ENCODE measurements at regions not wholly inside any gene's neighbourhood (a gene's known extent, or its start where the extent isn't known, plus 50 kb on each side); places are given as distances from the start of the nearest gene placed in this dataset.
"Not testable (repeated sequence)": the region's sequence is repeated elsewhere in the genome, so short reads cannot be mapped to it uniquely, and the experiment has no call there.

DNA sequence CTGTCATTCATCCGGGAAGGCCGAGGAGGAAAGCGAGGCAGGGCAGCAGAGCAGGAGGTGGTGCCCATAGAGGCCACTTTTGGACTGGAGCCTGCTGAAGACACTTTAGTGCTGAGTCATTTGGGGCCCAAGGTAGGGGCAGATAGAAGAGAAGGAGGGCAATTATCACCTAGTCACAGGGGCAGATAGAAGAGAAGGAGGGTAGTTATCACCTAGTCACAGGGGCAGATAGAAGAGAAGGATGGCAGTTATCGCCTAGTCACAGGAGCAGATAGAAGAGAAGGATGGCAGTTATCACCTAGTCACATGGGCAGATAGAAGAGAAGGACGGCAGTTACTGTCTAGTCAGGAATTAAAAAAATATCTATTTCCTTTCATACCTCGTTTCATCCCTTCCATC, 1372.6 kb downstream of the FOXD4L5 start:
- DNase-seq = not testable (repeated sequence)

DNA sequence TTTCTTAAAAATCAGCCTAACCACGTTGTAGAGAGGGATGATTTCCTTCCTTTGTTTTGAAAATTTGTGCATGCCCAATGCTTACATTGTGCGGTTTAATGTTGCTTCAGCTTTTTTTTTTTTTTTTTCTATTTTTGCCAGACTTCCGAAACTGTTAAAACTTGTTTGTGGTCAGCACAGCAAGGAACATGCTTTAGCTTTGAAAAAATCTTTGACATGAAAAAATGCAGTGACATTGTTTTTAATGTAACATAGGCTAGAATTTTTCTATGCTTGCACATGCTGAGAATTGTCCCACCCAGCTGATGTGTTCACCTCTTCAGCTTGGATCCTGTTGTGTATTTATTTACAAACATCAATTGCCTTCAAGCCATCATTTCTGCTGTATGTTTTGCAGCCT, 1375.9 kb downstream of the FOXD4L5 start:
- not testable (repeated sequence) for DNase-seq

DNA sequence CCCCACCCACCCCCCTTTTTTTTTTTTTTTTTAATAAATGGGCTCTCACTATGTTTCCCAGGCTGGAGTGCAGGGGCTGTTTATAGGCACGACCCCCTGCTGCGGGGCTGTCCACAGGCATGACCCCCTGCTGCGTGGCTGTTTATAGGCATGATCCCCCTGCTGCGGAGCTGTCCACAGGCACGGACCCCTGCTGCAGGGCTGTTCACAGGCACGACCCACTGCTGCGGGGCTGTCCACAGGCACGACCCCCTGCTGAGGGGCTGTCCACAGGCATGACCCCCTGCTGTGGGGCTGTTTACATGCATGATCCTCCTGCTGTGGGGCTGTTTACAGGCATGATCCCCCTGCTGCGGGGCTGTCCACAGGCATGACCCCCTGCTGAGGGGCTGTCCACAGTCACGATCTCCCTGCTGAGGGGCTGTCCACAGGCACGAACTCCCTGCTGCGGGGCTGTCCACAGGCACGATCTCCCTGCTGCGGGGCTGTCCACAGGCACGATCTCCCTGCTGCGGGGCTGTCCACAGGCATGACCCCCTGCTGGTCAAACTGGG, 1385.3 kb downstream of the FOXD4L5 start:
- DNase-seq = not testable (repeated sequence)

GRCh38 chr9:63881386-63881785, 1403.6 kb downstream of the FOXD4L5 start:
- DNase-seq = not testable (repeated sequence)

DNA sequence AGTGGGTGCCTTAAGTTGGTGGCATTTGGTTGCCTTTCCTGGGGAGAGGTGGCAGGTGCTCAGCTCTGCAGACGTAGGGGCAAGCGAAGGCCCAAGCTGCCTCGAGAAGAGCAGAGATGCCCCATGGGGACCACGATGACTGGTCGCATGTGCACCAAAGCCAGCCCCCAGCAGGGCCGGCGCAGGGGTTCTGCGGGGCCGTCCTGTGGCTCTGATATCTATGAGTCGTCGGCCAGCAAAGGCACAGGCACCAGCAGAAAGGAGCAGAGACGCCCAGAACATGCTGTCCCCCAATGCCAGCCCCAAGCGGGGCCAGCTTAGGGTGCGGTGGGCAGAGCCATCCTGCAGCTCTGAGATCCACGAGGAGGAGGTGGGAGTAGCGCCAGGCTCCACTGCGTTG, 1408.6 kb downstream of the FOXD4L5 start:
- not testable (repeated sequence) for DNase-seq

GRCh38 chr9:63859475-63860215, 1425.4 kb downstream of the FOXD4L5 start:
- DNase-seq = no peak

DNA sequence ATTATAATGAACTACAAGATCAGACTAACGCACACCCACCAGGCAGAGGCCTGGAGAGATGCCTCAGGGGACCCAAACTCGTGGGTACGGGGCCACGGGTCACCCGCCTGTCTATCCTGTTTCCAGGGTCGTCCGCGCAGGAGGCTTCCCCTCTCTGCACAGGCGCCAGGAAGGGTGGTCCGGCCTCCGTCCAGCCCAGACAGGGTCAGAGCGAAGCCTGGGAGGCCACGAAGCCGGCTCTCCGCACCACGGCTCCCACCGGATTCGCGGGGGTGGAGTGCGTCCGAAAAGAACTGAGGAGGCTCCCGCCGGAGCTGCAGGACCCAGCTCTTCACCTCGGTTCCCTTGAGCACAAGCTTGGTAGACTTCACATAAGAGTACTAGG, 1425.9 kb downstream of the FOXD4L5 start:
- not testable (repeated sequence) for DNase-seq

GRCh38 chr9:63853140-63853751, 1431.8 kb downstream of the FOXD4L5 start:
- not testable (repeated sequence) for DNase-seq

- not testable (repeated sequence) for DNase-seq
Measured at GRCh38 chr9:63824804-63825203, 1460.2 kb downstream of the FOXD4L5 start.

DNA sequence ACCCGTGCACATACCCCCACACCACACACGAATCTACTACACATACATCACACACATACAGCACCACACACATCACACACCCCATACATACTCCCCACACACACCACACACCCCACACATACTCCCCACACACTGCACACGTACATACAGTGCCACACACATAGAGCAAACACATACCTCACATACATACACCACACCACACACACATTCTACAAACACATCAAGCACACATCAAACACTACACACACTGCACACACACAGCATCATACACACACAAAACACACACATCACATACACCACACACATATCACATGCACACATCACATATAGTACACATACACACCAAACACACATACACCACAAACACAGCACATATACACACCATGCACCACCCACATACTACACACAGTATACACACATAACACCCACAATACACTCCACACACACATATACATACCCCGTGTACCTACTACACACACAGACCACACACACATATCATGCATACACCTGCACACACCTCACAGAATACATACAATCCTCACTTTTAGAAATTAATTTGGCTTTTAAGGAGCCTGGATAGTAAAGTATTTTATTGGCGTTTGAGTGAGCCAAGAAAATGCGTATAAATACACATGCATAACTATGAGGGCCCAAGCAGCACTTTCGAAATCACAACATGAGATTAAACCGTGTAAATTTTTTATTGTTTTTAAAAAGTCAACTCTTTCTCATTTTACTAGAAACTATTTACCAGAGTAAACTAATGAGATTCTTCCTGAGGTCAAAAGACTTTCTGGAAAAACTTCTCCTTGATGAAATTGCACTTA, 1461.4 kb downstream of the FOXD4L5 start:
- not testable (repeated sequence) for DNase-seq

- DNase-seq = not testable (repeated sequence)
Measured at GRCh38 chr9:63822615-63823374, 1462.2 kb downstream of the FOXD4L5 start.

- DNase-seq = not testable (repeated sequence)
Measured at GRCh38 chr9:63821293-63821692, 1463.7 kb downstream of the FOXD4L5 start.

DNA sequence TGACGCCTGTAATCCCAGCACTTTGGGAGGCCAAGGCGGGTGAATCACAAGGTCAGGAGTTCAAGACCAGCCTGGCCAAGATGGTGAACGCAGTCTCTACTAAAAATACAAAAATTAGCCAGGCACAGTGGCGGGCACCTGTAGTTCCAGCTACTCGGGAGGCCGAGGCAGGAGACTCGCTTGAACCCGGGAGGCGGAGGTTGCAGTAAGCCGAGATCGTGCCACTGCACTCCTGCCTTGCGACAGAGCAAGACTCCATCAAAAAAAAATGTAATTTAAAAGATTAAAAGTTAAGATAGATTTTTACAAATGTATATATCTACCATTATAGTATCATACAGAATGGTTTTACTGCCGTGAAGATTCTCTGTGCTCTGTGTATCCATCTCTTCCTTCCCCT, 1464.1 kb downstream of the FOXD4L5 start:
- DNase-seq = not testable (repeated sequence)

DNA sequence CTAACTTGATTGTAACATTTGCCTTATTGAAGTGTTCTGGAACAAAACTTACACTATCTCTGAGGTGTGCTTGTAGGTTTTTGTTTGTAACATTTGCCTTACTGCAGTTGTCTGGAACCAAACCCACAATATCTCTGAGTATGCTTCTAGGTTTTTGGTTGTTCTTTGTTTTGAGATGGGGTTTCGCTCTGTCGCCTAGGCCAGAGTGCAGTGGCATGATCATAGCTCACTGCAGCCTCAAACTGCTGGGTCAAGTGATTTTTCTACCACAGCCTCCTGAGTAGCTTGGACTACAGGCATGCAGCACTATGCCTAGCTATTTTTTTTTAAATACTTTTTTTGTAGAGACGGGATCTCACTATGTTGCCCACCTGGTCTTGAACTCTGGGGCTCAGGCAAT, 1464.6 kb downstream of the FOXD4L5 start:
- DNase-seq = not testable (repeated sequence)

- peak; percentile 77 for DNase-seq
Measured at GRCh38 chr9:63817622-63818518, 1467.1 kb downstream of the FOXD4L5 start.

DNA sequence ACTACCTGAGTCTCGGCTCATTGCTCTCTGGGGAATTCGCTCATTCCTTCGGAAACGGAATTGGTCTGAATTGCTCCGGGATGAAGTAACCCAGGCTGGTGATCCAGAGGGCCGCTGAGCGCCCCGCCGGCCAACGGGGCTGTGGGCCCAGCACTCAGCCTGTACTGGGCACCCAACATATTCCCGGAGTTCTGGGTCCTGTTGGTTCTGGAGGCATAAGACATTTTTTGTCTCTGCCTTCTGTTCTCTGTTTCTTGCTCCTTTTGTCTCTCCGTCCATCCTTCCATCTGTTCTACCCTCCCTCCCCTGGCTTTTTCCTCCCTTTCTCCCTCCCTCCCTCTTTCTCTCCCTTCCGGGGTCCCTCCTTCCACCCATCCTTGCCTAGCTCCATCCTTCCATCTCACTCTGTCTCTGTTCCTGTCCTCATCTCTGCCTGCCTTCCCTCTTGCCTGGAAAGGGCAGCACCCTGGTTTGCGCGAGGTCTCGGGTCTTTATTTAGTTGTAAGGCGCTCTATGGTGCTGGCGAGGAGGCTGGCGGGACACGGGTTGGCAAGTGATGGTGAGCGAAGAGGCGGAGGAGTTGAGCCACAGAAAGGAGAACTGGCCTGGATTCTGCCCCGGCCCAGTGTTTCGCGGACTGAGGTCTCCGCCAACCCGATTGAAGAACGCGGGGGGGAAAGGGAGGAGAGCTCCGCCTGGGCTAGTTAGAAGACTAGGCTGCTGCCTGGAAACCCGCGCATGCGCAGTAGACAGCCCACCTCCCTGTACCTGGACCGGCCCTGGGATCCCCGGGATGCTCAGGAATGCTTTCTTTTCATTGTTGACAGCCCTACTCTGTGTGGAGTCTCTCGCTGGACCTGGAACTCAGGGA, 1468.0 kb downstream of the FOXD4L5 start:
- DNase-seq = peak; percentile 82

DNA sequence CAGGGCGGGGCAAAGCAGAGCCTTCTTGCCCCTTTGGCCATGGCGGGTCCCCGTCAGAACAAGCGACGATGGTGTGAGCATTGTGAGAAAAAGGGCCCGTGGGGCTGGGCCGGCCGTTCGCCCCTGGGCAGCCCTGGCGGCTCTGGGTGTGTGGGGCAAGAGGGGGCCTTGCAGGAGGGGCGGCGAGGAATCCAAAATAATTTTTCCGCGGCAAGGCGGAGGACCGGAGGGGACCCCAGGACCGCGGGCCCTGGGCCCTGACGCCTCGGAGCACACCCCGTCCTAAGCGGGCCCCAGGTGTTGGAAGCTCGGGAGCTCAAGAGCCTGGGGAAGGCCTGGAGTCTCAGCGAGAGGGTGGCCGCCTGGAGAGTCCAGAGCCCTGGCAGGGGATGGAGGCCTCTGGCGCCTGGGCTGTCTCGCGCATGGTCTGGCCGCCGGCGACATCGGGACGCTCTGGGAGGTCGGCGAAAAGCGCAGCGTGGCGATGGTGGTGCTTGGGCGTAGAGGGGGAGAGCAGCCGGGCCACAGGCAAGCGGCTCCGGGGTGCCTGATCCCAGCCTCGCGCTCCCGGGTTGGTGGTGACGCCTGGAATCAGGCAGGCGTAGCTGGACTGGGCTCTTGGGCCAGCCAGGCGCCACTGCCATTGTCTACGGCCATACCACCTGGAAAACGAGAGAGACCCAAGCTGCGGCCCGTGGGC, 1469.9 kb downstream of the FOXD4L5 start:
- DNase-seq = not testable (repeated sequence)

DNA sequence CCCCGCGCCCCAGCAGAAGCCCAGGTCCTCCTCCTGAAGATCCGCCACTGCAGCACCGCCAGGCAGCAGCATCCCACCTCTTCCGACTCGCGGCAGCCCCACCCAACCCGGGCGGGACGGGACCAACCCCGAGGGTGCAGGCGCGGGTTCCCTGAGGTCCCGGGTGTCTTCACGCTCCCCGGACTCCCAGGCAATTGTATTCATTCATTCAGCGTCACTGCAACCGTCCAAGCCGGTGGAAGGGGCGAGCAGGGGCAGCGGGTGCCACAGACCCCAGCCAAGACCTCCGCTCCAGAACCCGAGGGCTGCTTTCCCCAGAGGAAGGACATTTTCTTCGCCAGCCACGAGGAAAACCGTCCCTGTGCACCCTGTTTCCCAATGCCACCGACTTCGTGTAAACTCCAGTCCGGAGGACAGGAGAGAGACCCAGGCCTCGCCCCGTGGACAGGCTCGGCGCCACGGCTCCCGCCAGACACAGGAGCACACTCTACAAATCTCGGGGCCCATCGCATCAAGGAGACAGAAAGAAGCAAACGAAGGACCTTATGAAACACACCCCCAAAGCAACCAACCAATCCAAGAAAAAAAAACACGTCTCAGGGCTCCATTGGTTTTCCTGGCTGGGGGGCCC, 1471.5 kb downstream of the FOXD4L5 start:
- DNase-seq = not testable (repeated sequence)

GRCh38 chr9:63812822-63813221, 1472.2 kb downstream of the FOXD4L5 start:
- DNase-seq = not testable (repeated sequence)
